ENCODE measurements at regions not wholly inside any gene's neighbourhood (a gene's known extent, or its start where the extent isn't known, plus 50 kb on each side); places are given as distances from the start of the nearest gene placed in this dataset.

GRCh38 chr18:49672853-49673252, 111.0 kb downstream of the LIPG start:
- Histone ChIP-seq H3K4me3 (ENCODE audit: low read length in 2 of 2) (no peak overlapping the region), H3K27me3 (ENCODE audit: control insufficient read depth in 1 of 2, insufficient read depth in 2 of 2, low read length in 1 of 2) (peaks cover 0 to 2% of the 10 kb centered on the region in 2 donors), H3K36me3 (ENCODE audit: control insufficient read depth in 1 of 2, insufficient read depth in 2 of 2, low read length in 1 of 2) (no peaks in the 10 kb centered on the region), H3K9me3 (ENCODE audit: control insufficient read depth, low read length) (peaks cover 3% of the 10 kb centered on the region), H3K4me1 (ENCODE audit: control insufficient read depth in 1 of 2, insufficient read depth in 2 of 2, low read length in 2 of 2) (no peaks in the 10 kb centered on the region), H3K27ac (ENCODE audit: low read depth in 1 of 2, low read length in 2 of 2) (no peak overlapping the region)
- ATAC-seq (ENCODE audit: low FRiP score) (no peak), DNase-seq (no peak)
- 61 to 92% methylated on average over 1 of the region's 1 CpG for WGBS, 2 donors
- intact Hi-C loops (cut with DNase I) = no loop called here

- ATAC-seq (ENCODE audit: low FRiP score) = no peak
These were observed 107.5 kb downstream of the LIPG start for GRCh38 chr18:49669403-49669802.

GRCh38 chr18:49668574-49669275, 106.9 kb downstream of the LIPG start:
- H3K9me3 ChIP-seq (ENCODE audit: control insufficient read depth, low read length) = peaks cover 3% of the 10 kb centered on the region
- 30 to 32% methylated on average over 8 of the region's 8 CpGs for WGBS, 2 donors
- DNase-seq (no peak), ATAC-seq (ENCODE audit: low FRiP score) (peak; percentile 54)
- H3K27ac ChIP-seq (ENCODE audit: low read depth in 1 of 2, low read length in 2 of 2) = no peak overlapping the region
- intact Hi-C loops (cut with DNase I) = no loop called here
- no peak overlapping the region for H3K4me3 ChIP-seq (ENCODE audit: low read length in 2 of 2)
- H3K4me1 ChIP-seq (ENCODE audit: control insufficient read depth in 1 of 2, insufficient read depth in 2 of 2, low read length in 2 of 2) = no peaks in the 10 kb centered on the region
- H3K36me3 ChIP-seq (ENCODE audit: control insufficient read depth in 1 of 2, insufficient read depth in 2 of 2, low read length in 1 of 2) = no peaks in the 10 kb centered on the region
- peaks cover 0 to 2% of the 10 kb centered on the region in 2 donors for H3K27me3 ChIP-seq (ENCODE audit: control insufficient read depth in 1 of 2, insufficient read depth in 2 of 2, low read length in 1 of 2)

More at GRCh38 chr18:49669403-49669802, 107.5 kb downstream of the LIPG start:
- H3K4me1 ChIP-seq (ENCODE audit: control insufficient read depth in 1 of 2, insufficient read depth in 2 of 2, low read length in 2 of 2) = no peaks in the 10 kb centered on the region
- no peak overlapping the region for H3K4me3 ChIP-seq (ENCODE audit: low read length in 2 of 2)
- no peak for DNase-seq
- H3K36me3 ChIP-seq (ENCODE audit: control insufficient read depth in 1 of 2, insufficient read depth in 2 of 2, low read length in 1 of 2) = no peaks in the 10 kb centered on the region
- no peak overlapping the region for H3K27ac ChIP-seq (ENCODE audit: low read depth in 1 of 2, low read length in 2 of 2)
- 91 to 92% methylated on average over 5 of the region's 5 CpGs for WGBS, 2 donors
- H3K27me3 ChIP-seq (ENCODE audit: control insufficient read depth in 1 of 2, insufficient read depth in 2 of 2, low read length in 1 of 2) = peaks cover 0 to 2% of the 10 kb centered on the region in 2 donors
- H3K9me3 ChIP-seq (ENCODE audit: control insufficient read depth, low read length) = peaks cover 3% of the 10 kb centered on the region
- intact Hi-C loops (cut with DNase I) = no loop called here

GRCh38 chr18:49667462-49667861, 105.6 kb downstream of the LIPG start:
- Histone ChIP-seq H3K27ac (ENCODE audit: low read depth in 1 of 2, low read length in 2 of 2) (no peak overlapping the region), H3K4me1 (ENCODE audit: control insufficient read depth in 1 of 2, insufficient read depth in 2 of 2, low read length in 2 of 2) (no peaks in the 10 kb centered on the region), H3K36me3 (ENCODE audit: control insufficient read depth in 1 of 2, insufficient read depth in 2 of 2, low read length in 1 of 2) (no peaks in the 10 kb centered on the region), H3K9me3 (ENCODE audit: control insufficient read depth, low read length) (peaks cover 2% of the 10 kb centered on the region), H3K4me3 (ENCODE audit: low read length in 2 of 2) (no peak overlapping the region), H3K27me3 (ENCODE audit: control insufficient read depth in 1 of 2, insufficient read depth in 2 of 2, low read length in 1 of 2) (peaks cover 0 to 2% of the 10 kb centered on the region in 2 donors)
- WGBS, 2 donors = 68 to 73% methylated on average over 6 of the region's 6 CpGs
- DNase-seq (no peak), ATAC-seq (ENCODE audit: low FRiP score) (no peak)
- intact Hi-C loops (cut with DNase I) = no loop called here

GRCh38 chr18:49666045-49666775, 104.4 kb downstream of the LIPG start:
- no peak overlapping the region for H3K27ac ChIP-seq (ENCODE audit: low read depth in 1 of 2, low read length in 2 of 2)
- no peaks in the 10 kb centered on the region for H3K36me3 ChIP-seq (ENCODE audit: control insufficient read depth in 1 of 2, insufficient read depth in 2 of 2, low read length in 1 of 2)
- no peaks in the 10 kb centered on the region for H3K4me1 ChIP-seq (ENCODE audit: control insufficient read depth in 1 of 2, insufficient read depth in 2 of 2, low read length in 2 of 2)
- H3K4me3 ChIP-seq (ENCODE audit: low read length in 2 of 2) = no peak overlapping the region
- peaks cover 0 to 2% of the 10 kb centered on the region in 2 donors for H3K27me3 ChIP-seq (ENCODE audit: control insufficient read depth in 1 of 2, insufficient read depth in 2 of 2, low read length in 1 of 2)
- WGBS, 2 donors = 37 to 48% methylated on average over 4 of the region's 4 CpGs
- peaks cover 2% of the 10 kb centered on the region for H3K9me3 ChIP-seq (ENCODE audit: control insufficient read depth, low read length)
- no peak for ATAC-seq (ENCODE audit: low FRiP score)
- DNase-seq = no peak
- intact Hi-C loops (cut with DNase I) = no loop called here

GRCh38 chr18:49663899-49664890, 102.3 kb downstream of the LIPG start:
- Histone ChIP-seq H3K4me3 (ENCODE audit: low read length in 2 of 2) (no peak overlapping the region), H3K9me3 (ENCODE audit: control insufficient read depth, low read length) (peaks cover 2% of the 10 kb centered on the region), H3K27ac (ENCODE audit: low read depth in 1 of 2, low read length in 2 of 2) (no peak overlapping the region), H3K27me3 (ENCODE audit: control insufficient read depth in 1 of 2, insufficient read depth in 2 of 2, low read length in 1 of 2) (peaks cover 0 to under 1% of the 10 kb centered on the region in 2 donors), H3K4me1 (ENCODE audit: control insufficient read depth in 1 of 2, insufficient read depth in 2 of 2, low read length in 2 of 2) (no peaks in the 10 kb centered on the region), H3K36me3 (ENCODE audit: control insufficient read depth in 1 of 2, insufficient read depth in 2 of 2, low read length in 1 of 2) (no peaks in the 10 kb centered on the region)
- ATAC-seq (ENCODE audit: low FRiP score) (peak; percentile 55), DNase-seq (peak in 1 of 2 donors; percentile 48)
- intact Hi-C loops (cut with DNase I) = no loop called here
- 74% methylated on average over 16 of the region's 16 CpGs for WGBS, 2 donors

- ATAC-seq (ENCODE audit: low FRiP score) (no peak), DNase-seq (no peak)
- intact Hi-C loops (cut with DNase I) = no loop called here
- Histone ChIP-seq H3K36me3 (ENCODE audit: control insufficient read depth in 1 of 2, insufficient read depth in 2 of 2, low read length in 1 of 2) (no peaks in the 10 kb centered on the region), H3K9me3 (ENCODE audit: control insufficient read depth, low read length) (peaks cover 2% of the 10 kb centered on the region), H3K27ac (ENCODE audit: low read depth in 1 of 2, low read length in 2 of 2) (no peak overlapping the region), H3K27me3 (ENCODE audit: control insufficient read depth in 1 of 2, insufficient read depth in 2 of 2, low read length in 1 of 2) (no peaks in the 10 kb centered on the region), H3K4me3 (ENCODE audit: low read length in 2 of 2) (no peak overlapping the region), H3K4me1 (ENCODE audit: control insufficient read depth in 1 of 2, insufficient read depth in 2 of 2, low read length in 2 of 2) (no peaks in the 10 kb centered on the region)
- WGBS, 2 donors = 86 to 87% methylated on average over 7 of the region's 7 CpGs
These were observed 100.6 kb downstream of the LIPG start for GRCh38 chr18:49662506-49662905.

GRCh38 chr18:49658823-49659404, 97.1 kb downstream of the LIPG start:
- no peak overlapping the region for H3K27ac ChIP-seq (ENCODE audit: low read depth in 1 of 2, low read length in 2 of 2)
- no peaks in the 10 kb centered on the region for H3K36me3 ChIP-seq (ENCODE audit: control insufficient read depth in 1 of 2, insufficient read depth in 2 of 2, low read length in 1 of 2)
- H3K9me3 ChIP-seq (ENCODE audit: control insufficient read depth, low read length) = no peaks in the 10 kb centered on the region
- H3K4me3 ChIP-seq (ENCODE audit: low read length in 2 of 2) = no peak overlapping the region
- intact Hi-C loops (cut with DNase I) = no loop called here
- H3K4me1 ChIP-seq (ENCODE audit: control insufficient read depth in 1 of 2, insufficient read depth in 2 of 2, low read length in 2 of 2) = no peaks in the 10 kb centered on the region
- WGBS, 2 donors = 75 to 76% methylated on average over 6 of the region's 6 CpGs
- DNase-seq = no peak
- no peak for ATAC-seq (ENCODE audit: low FRiP score)
- no peaks in the 10 kb centered on the region for H3K27me3 ChIP-seq (ENCODE audit: control insufficient read depth in 1 of 2, insufficient read depth in 2 of 2, low read length in 1 of 2)

Data from aorta (tissue), 5 donors.